GM23338 (cell line): ENCODE measurements at regions not wholly inside any gene's neighbourhood (a gene's known extent, or its start where the extent isn't known, plus 50 kb on each side); places are given as distances from the start of the nearest gene placed in this dataset.

ENCODE experiments used
- ATAC-seq: fragments of 200-7000 bp; cut with Tn5 transposase; 3 replicates; pipeline ENCODE4 v1.9.1; 2020
- DNase-seq: peaks from one replicate; pipeline ENCODE4 v3.0.0-alpha.2; 2015; ENCODE audit warnings: low spot score
- H2AFZ ChIP-seq: fragments of 200-600 bp; sonication (generic); 2 replicates; pipeline ENCODE4 v1.8.0; 2016; ENCODE audit warnings: antibody characterized with exemption, mild to moderate bottlenecking, moderate library complexity
- H3F3A ChIP-seq: fragments of 200-600 bp; sonication (generic); replicated peaks from 2 replicates; pipeline ENCODE4 v1.8.0; 2017; ENCODE audit warnings: antibody characterized with exemption, mixed run types, low read depth
- H3K27ac ChIP-seq: fragments of 200-600 bp; sonication (generic); 2 replicates; pipeline ENCODE4 v1.6.1; 2016; ENCODE audit warnings: low read depth
- H3K27me3 ChIP-seq: fragments of 200-600 bp; sonication (generic); 2 replicates; pipeline ENCODE4 v1.8.0; 2016; ENCODE audit warnings: mild to moderate bottlenecking, mixed run types, moderate library complexity; ENCODE audit not compliant: insufficient read depth
- H3K36me3 ChIP-seq: fragments of 200-600 bp; sonication (generic); 2 replicates; pipeline ENCODE4 v1.8.0; 2016; ENCODE audit warnings: mild to moderate bottlenecking; ENCODE audit not compliant: insufficient read depth
- H3K4me1 ChIP-seq: fragments of 200-600 bp; sonication (generic); 2 replicates; pipeline ENCODE4 v1.8.0; 2016; ENCODE audit warnings: mild to moderate bottlenecking, moderate library complexity; ENCODE audit not compliant: insufficient read depth
- H3K4me2 ChIP-seq: fragments of 200-600 bp; sonication (generic); 2 replicates; pipeline ENCODE4 v1.7.1; 2017; ENCODE audit warnings: mixed run types
- H3K4me3 ChIP-seq: fragments of 200-600 bp; sonication (generic); 2 replicates; pipeline ENCODE4 v1.6.1; 2016; ENCODE audit warnings: mixed run types
- H3K79me2 ChIP-seq: fragments of 200-600 bp; sonication (generic); replicated peaks from 2 replicates; pipeline ENCODE4 v1.8.0; 2017; ENCODE audit warnings: mild to moderate bottlenecking; ENCODE audit not compliant: insufficient read depth
- H3K9me2 ChIP-seq: fragments of 200-600 bp; sonication (generic); 2 replicates; pipeline ENCODE4 v1.8.0; 2017; ENCODE audit not compliant: insufficient read depth
- H4K20me1 ChIP-seq: fragments of 200-600 bp; sonication (generic); replicated peaks from 2 replicates; pipeline ENCODE4 v1.8.0; 2017; ENCODE audit warnings: mild to moderate bottlenecking; ENCODE audit not compliant: insufficient read depth
- H3K27ac Mint-ChIP-seq: 2 replicates; pipeline ENCODE4 v1.8.0; 2020; ENCODE audit warnings: inconsistent platforms, mild to moderate bottlenecking, moderate library complexity, mixed read lengths
- H3K27me3 Mint-ChIP-seq: 3 replicates; pipeline ENCODE4 v1.8.0; 2022; ENCODE audit warnings: low read depth, mild to moderate bottlenecking, moderate library complexity, mixed read lengths, inconsistent platforms; ENCODE audit not compliant: insufficient read depth, poor library complexity
- H3K36me3 Mint-ChIP-seq: 3 replicates; pipeline ENCODE4 v1.8.0; 2021; ENCODE audit warnings: low read depth, mild to moderate bottlenecking, inconsistent platforms, moderate library complexity, mixed read lengths
- H3K4me1 Mint-ChIP-seq: 3 replicates; pipeline ENCODE4 v1.8.0; 2020; ENCODE audit warnings: mild to moderate bottlenecking, inconsistent platforms, mixed read lengths
- H3K4me3 Mint-ChIP-seq: 3 replicates; pipeline ENCODE4 v1.8.0; 2021; ENCODE audit warnings: moderate library complexity, mild to moderate bottlenecking, inconsistent platforms, mixed read lengths
- H3K9me3 Mint-ChIP-seq: 3 replicates; pipeline ENCODE4 v1.8.0; 2020; ENCODE audit warnings: moderate library complexity, mild to moderate bottlenecking, inconsistent platforms, mixed read lengths
- CREB1 ChIP-seq: fragments of 250-450 bp; sonication (Bioruptor Pico); IDR thresholded peaks from 2 replicates; pipeline ENCODE4 v1.5.0; 2020; ENCODE audit warnings: low read depth, mild to moderate bottlenecking, moderate library complexity
- EZH2 ChIP-seq: fragments of 200-600 bp; sonication (generic); IDR thresholded peaks from one replicate; pipeline ENCODE4 v1.8.0; 2017; ENCODE audit warnings: antibody characterized with exemption, mild to moderate bottlenecking, low read depth; ENCODE audit not compliant: unreplicated experiment
- EZH2phosphoT487 ChIP-seq: fragments of 200-600 bp; sonication (generic); IDR thresholded peaks from one replicate; pipeline ENCODE4 v1.8.1; 2018; ENCODE audit warnings: antibody characterized with exemption; ENCODE audit not compliant: unreplicated experiment
- JUNB ChIP-seq: IDR thresholded peaks from one replicate; pipeline ENCODE4 v1.6.1; 2016; ENCODE audit warnings: antibody characterized with exemption; ENCODE audit not compliant: unreplicated experiment
- NANOG ChIP-seq: IDR thresholded peaks from 2 replicates; pipeline ENCODE4 v1.6.1; 2016; ENCODE audit warnings: antibody characterized with exemption, borderline replicate concordance
- POLR2AphosphoS5 ChIP-seq: IDR thresholded peaks from 2 replicates; pipeline ENCODE4 v1.6.1; 2016; ENCODE audit warnings: antibody characterized with exemption, low read depth
- STAT1 ChIP-seq: IDR thresholded peaks from one replicate; pipeline ENCODE4 v1.6.1; 2016; ENCODE audit warnings: antibody characterized with exemption; ENCODE audit not compliant: unreplicated experiment
- ZNF114 ChIP-seq: fragments of 250-450 bp; sonication (Bioruptor Pico); IDR thresholded peaks from 2 replicates; pipeline ENCODE4 v1.5.0; 2020; ENCODE audit warnings: mild to moderate bottlenecking, moderate library complexity
- ZNF331 ChIP-seq: fragments of 250-450 bp; sonication (Bioruptor Pico); IDR thresholded peaks from 2 replicates; pipeline ENCODE4 v1.5.0; 2020; ENCODE audit warnings: low read depth, mild to moderate bottlenecking, moderate library complexity
- TF ChIP-seq, protein P1 (sequence below): fragments of 250-450 bp; sonication (Bioruptor Pico); IDR thresholded peaks from 2 replicates; pipeline ENCODE4 v1.5.0; 2020; ENCODE audit warnings: mild to moderate bottlenecking, moderate library complexity
- TF ChIP-seq, protein P2 (sequence below): IDR thresholded peaks from 2 replicates; pipeline ENCODE4 v1.6.1; 2016; ENCODE audit warnings: antibody characterized with exemption
- TF ChIP-seq, protein P3 (sequence below), 2 experiments: fragments of 200-600 bp in 1 of 2; sonication (generic) in 1 of 2; conservative IDR thresholded peaks; 2 replicates each; pipeline versions ENCODE4 v1.5.1 to v1.6.1; 2016 to 2017; ENCODE audit warnings: antibody characterized with exemption in 2 of 2, low read depth in 2 of 2, mild to moderate bottlenecking in 2 of 2, moderate library complexity in 1 of 2
- TF ChIP-seq, protein P4 (sequence below): IDR thresholded peaks from one replicate; pipeline ENCODE4 v1.6.1; 2018; ENCODE audit warnings: antibody characterized with exemption; ENCODE audit not compliant: unreplicated experiment

DNA sequence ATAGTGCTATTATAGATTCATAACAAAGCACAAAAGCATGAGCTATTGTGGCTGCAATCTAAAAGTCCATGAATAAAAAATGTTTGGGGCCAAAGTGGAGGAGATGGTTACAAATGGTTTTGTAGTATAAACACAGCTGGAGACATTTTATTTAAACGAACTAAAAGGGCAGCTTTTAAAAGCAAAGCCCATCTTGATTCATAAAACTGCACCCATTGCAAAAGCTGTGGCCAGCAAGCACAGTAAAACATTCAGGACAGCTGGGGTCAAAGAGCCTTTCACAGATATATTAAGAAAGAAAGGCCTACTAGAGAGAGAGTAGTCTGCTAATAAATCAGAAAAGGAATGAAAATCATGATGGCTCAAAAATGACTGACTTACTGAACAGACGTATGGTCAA lies 520.8 kb downstream of the NUF2 start:
- H3K79me2 ChIP-seq: no peaks in the 10 kb centered on the region
- Mint-ChIP-seq H3K27me3 (no peaks in the 10 kb centered on the region), H3K36me3 (no peaks in the 10 kb centered on the region), H3K4me3 (no peak overlapping the region), H3K9me3 (no peaks in the 10 kb centered on the region), H3K27ac (no peak overlapping the region), H3K4me1 (peaks cover 6% of the 10 kb centered on the region; the same call in 2 of the 3 replicates)
- no peaks in the 10 kb centered on the region for H3F3A ChIP-seq
- no peaks in the 10 kb centered on the region for H3K36me3 ChIP-seq
- no peaks in the 10 kb centered on the region for H3K27me3 ChIP-seq
- no peak overlapping the region for H3K4me3 ChIP-seq
- no peaks in the 10 kb centered on the region for H4K20me1 ChIP-seq
- no peak overlapping the region for H3K27ac ChIP-seq
- DNase-seq (no peak), ATAC-seq (no peak)
- H3K4me2 ChIP-seq: no peak overlapping the region
- TF ChIP-seq JUNB: no peak
- no peak for TF ChIP-seq EZH2
- TF ChIP-seq, protein P1, sequence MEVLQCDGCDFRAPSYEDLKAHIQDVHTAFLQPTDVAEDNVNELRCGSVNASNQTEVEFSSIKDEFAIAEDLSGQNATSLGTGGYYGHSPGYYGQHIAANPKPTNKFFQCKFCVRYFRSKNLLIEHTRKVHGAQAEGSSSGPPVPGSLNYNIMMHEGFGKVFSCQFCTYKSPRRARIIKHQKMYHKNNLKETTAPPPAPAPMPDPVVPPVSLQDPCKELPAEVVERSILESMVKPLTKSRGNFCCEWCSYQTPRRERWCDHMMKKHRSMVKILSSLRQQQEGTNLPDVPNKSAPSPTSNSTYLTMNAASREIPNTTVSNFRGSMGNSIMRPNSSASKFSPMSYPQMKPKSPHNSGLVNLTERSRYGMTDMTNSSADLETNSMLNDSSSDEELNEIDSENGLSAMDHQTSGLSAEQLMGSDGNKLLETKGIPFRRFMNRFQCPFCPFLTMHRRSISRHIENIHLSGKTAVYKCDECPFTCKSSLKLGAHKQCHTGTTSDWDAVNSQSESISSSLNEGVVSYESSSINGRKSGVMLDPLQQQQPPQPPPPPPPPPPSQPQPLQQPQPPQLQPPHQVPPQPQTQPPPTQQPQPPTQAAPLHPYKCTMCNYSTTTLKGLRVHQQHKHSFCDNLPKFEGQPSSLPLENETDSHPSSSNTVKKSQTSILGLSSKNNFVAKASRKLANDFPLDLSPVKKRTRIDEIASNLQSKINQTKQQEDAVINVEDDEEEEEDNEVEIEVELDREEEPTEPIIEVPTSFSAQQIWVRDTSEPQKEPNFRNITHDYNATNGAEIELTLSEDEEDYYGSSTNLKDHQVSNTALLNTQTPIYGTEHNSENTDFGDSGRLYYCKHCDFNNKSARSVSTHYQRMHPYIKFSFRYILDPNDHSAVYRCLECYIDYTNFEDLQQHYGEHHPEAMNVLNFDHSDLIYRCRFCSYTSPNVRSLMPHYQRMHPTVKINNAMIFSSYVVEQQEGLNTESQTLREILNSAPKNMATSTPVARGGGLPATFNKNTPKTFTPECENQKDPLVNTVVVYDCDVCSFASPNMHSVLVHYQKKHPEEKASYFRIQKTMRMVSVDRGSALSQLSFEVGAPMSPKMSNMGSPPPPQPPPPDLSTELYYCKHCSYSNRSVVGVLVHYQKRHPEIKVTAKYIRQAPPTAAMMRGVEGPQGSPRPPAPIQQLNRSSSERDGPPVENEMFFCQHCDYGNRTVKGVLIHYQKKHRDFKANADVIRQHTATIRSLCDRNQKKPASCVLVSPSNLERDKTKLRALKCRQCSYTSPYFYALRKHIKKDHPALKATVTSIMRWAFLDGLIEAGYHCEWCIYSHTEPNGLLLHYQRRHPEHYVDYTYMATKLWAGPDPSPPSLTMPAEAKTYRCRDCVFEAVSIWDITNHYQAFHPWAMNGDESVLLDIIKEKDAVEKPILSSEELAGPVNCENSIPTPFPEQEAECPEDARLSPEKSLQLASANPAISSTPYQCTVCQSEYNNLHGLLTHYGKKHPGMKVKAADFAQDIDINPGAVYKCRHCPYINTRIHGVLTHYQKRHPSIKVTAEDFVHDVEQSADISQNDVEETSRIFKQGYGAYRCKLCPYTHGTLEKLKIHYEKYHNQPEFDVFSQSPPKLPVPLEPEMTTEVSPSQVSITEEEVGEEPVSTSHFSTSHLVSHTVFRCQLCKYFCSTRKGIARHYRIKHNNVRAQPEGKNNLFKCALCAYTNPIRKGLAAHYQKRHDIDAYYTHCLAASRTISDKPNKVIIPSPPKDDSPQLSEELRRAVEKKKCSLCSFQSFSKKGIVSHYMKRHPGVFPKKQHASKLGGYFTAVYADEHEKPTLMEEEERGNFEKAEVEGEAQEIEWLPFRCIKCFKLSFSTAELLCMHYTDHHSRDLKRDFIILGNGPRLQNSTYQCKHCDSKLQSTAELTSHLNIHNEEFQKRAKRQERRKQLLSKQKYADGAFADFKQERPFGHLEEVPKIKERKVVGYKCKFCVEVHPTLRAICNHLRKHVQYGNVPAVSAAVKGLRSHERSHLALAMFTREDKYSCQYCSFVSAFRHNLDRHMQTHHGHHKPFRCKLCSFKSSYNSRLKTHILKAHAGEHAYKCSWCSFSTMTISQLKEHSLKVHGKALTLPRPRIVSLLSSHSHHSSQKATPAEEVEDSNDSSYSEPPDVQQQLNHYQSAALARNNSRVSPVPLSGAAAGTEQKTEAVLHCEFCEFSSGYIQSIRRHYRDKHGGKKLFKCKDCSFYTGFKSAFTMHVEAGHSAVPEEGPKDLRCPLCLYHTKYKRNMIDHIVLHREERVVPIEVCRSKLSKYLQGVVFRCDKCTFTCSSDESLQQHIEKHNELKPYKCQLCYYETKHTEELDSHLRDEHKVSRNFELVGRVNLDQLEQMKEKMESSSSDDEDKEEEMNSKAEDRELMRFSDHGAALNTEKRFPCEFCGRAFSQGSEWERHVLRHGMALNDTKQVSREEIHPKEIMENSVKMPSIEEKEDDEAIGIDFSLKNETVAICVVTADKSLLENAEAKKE (CRISPR knock-in tag): no peak
- TF ChIP-seq EZH2phosphoT487: no peak
- TF ChIP-seq, protein P2, sequence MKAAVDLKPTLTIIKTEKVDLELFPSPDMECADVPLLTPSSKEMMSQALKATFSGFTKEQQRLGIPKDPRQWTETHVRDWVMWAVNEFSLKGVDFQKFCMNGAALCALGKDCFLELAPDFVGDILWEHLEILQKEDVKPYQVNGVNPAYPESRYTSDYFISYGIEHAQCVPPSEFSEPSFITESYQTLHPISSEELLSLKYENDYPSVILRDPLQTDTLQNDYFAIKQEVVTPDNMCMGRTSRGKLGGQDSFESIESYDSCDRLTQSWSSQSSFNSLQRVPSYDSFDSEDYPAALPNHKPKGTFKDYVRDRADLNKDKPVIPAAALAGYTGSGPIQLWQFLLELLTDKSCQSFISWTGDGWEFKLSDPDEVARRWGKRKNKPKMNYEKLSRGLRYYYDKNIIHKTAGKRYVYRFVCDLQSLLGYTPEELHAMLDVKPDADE: no peak
- no peak for TF ChIP-seq ZNF331 (CRISPR knock-in tag)
- TF ChIP-seq, protein P3, sequence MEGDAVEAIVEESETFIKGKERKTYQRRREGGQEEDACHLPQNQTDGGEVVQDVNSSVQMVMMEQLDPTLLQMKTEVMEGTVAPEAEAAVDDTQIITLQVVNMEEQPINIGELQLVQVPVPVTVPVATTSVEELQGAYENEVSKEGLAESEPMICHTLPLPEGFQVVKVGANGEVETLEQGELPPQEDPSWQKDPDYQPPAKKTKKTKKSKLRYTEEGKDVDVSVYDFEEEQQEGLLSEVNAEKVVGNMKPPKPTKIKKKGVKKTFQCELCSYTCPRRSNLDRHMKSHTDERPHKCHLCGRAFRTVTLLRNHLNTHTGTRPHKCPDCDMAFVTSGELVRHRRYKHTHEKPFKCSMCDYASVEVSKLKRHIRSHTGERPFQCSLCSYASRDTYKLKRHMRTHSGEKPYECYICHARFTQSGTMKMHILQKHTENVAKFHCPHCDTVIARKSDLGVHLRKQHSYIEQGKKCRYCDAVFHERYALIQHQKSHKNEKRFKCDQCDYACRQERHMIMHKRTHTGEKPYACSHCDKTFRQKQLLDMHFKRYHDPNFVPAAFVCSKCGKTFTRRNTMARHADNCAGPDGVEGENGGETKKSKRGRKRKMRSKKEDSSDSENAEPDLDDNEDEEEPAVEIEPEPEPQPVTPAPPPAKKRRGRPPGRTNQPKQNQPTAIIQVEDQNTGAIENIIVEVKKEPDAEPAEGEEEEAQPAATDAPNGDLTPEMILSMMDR (conservative IDR thresholded peaks at IDR 0.05; ENCODE audit: low read depth in 2 of 2): no peak
- no peak for TF ChIP-seq CREB1 (CRISPR knock-in tag)
- no peak for TF ChIP-seq STAT1
- TF ChIP-seq NANOG: no peak
- no peak for TF ChIP-seq POLR2AphosphoS5
- TF ChIP-seq, protein P4, sequence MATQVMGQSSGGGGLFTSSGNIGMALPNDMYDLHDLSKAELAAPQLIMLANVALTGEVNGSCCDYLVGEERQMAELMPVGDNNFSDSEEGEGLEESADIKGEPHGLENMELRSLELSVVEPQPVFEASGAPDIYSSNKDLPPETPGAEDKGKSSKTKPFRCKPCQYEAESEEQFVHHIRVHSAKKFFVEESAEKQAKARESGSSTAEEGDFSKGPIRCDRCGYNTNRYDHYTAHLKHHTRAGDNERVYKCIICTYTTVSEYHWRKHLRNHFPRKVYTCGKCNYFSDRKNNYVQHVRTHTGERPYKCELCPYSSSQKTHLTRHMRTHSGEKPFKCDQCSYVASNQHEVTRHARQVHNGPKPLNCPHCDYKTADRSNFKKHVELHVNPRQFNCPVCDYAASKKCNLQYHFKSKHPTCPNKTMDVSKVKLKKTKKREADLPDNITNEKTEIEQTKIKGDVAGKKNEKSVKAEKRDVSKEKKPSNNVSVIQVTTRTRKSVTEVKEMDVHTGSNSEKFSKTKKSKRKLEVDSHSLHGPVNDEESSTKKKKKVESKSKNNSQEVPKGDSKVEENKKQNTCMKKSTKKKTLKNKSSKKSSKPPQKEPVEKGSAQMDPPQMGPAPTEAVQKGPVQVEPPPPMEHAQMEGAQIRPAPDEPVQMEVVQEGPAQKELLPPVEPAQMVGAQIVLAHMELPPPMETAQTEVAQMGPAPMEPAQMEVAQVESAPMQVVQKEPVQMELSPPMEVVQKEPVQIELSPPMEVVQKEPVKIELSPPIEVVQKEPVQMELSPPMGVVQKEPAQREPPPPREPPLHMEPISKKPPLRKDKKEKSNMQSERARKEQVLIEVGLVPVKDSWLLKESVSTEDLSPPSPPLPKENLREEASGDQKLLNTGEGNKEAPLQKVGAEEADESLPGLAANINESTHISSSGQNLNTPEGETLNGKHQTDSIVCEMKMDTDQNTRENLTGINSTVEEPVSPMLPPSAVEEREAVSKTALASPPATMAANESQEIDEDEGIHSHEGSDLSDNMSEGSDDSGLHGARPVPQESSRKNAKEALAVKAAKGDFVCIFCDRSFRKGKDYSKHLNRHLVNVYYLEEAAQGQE: no peak
- TF ChIP-seq ZNF114 (CRISPR knock-in tag): no peak
- H3K9me2 ChIP-seq: peaks cover 3% of the 10 kb centered on the region; the same call in 1 of the 2 replicates
- no peaks in the 10 kb centered on the region; the same call in 1 of the 2 replicates for H3K4me1 ChIP-seq
- H2AFZ ChIP-seq: no peak overlapping the region
